ENCODE measurements at regions not wholly inside any gene's neighbourhood (a gene's known extent, or its start where the extent isn't known, plus 50 kb on each side); places are given as distances from the start of the nearest gene placed in this dataset.

- Histone ChIP-seq H3K4me2 (ENCODE audit: low read length) (no peak overlapping the region), H3K27me3 (ENCODE audit: control insufficient read depth, insufficient read depth, low read length) (no peaks in the 10 kb centered on the region), H3K9me3 (replicated peaks; ENCODE audit: low read length) (peaks cover 2% of the 10 kb centered on the region)
Observed at GRCh38 chr4:35926788-35927187, 317.5 kb downstream of the ARAP2 start.

DNA sequence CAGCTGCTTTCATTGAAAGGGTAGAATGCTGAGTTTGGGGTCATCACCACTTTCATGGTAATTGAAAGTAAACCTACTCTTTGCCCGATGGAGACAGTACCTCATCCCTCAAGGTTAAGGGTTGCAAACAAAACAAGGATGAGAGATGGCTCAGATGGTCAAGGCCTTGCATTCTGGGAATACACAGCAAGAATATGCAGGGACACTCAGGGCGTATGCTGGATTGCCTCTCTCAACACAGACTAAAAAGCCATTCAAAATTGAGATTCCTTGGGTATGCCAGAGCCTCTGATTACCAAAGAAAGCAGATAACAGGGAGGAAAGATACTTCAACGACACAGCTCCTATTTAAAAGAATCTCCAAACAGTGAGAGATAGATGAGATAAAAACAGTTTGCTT is 310.4 kb downstream of the ARAP2 start:
- Histone ChIP-seq H3K4me1 (ENCODE audit: control insufficient read depth, insufficient read depth, low read length) (no peaks in the 10 kb centered on the region), H3K36me3 (ENCODE audit: insufficient read depth, low read length) (no peaks in the 10 kb centered on the region), H3K9ac (ENCODE audit: low read depth, low read length) (no peak overlapping the region), H3K27me3 (ENCODE audit: control insufficient read depth, insufficient read depth, low read length) (no peaks in the 10 kb centered on the region), H3K4me2 (ENCODE audit: low read length) (no peak overlapping the region), H3K9me3 (replicated peaks; ENCODE audit: low read length) (no peaks in the 10 kb centered on the region), H3K4me3 (ENCODE audit: low read length) (no peak overlapping the region)

More at GRCh38 chr4:35926788-35927187, 317.5 kb downstream of the ARAP2 start:
- Histone ChIP-seq H3K4me3 (ENCODE audit: low read length) (no peak overlapping the region), H3K4me1 (ENCODE audit: control insufficient read depth, insufficient read depth, low read length) (no peaks in the 10 kb centered on the region), H3K9ac (ENCODE audit: low read depth, low read length) (no peak overlapping the region), H3K36me3 (ENCODE audit: insufficient read depth, low read length) (no peaks in the 10 kb centered on the region)

DNA sequence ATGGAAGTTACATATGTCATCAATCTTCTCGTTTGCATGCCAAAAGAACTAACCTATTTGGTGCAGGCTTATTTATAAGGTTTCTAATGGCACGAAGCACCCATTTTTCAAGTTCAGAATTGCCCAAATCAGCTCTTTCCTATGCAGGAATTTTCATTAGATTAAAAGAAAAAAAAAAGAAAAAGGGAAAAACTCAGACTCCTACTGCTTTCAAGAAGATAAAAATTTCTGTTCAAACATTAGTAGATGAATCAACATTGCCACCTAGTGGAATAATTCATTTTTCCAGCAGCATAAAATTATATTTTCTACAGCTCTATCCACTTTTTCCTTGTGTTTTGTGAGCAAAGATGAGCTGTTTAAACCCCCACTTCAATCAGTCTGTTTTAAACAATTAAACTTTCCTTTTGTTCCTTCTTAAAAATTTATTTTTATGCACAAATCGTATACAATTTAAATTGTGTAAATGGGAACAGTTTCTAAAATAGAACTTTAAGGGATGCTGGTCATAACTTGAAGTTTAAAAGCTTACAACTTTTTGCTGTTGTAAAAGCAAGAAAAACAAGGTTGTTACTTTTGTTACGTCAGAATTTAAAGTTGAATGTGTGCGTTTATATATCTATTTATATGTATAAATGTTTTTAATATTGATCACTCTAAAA is 309.9 kb downstream of the ARAP2 start:
- Histone ChIP-seq H3K4me2 (ENCODE audit: low read length) (no peak overlapping the region), H3K27me3 (ENCODE audit: control insufficient read depth, insufficient read depth, low read length) (no peaks in the 10 kb centered on the region), H3K36me3 (ENCODE audit: insufficient read depth, low read length) (no peaks in the 10 kb centered on the region), H3K9ac (ENCODE audit: low read depth, low read length) (no peak overlapping the region), H3K4me3 (ENCODE audit: low read length) (no peak overlapping the region), H3K4me1 (ENCODE audit: control insufficient read depth, insufficient read depth, low read length) (no peaks in the 10 kb centered on the region), H3K9me3 (replicated peaks; ENCODE audit: low read length) (no peaks in the 10 kb centered on the region)

DNA sequence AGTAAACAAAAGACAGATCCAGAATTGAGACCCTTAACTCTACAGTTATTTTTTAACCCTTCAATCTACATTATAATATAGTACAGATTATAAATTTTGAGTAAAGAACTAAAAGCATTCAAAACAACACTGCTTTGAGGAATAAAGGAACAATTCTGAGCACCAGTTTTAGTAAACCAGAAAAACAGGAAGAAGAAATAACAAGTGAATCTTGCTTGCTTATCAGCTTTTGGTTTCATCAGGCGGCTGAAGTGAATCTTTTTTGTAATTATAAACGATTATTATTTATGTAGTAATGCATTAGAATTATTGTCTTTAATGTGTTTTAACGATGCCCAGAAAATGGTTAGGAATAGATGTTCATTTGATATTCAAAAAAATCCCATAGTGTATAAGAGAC is 305.4 kb downstream of the ARAP2 start:
- no peaks in the 10 kb centered on the region for H3K4me1 ChIP-seq (ENCODE audit: control insufficient read depth, insufficient read depth, low read length)
- no peaks in the 10 kb centered on the region for H3K36me3 ChIP-seq (ENCODE audit: insufficient read depth, low read length)
- H3K27me3 ChIP-seq (ENCODE audit: control insufficient read depth, insufficient read depth, low read length), result no peaks in the 10 kb centered on the region
- H3K4me2 ChIP-seq (ENCODE audit: low read length), result no peak overlapping the region
- no peak overlapping the region for H3K4me3 ChIP-seq (ENCODE audit: low read length)
- no peak overlapping the region for H3K9ac ChIP-seq (ENCODE audit: low read depth, low read length)
- H3K9me3 ChIP-seq (replicated peaks; ENCODE audit: low read length), result no peaks in the 10 kb centered on the region

- peaks cover under 1% of the 10 kb centered on the region for H3K9me3 ChIP-seq (replicated peaks; ENCODE audit: low read length)
- no peak overlapping the region for H3K4me2 ChIP-seq (ENCODE audit: low read length)
- no peaks in the 10 kb centered on the region for H3K36me3 ChIP-seq (ENCODE audit: insufficient read depth, low read length)
- H3K27me3 ChIP-seq (ENCODE audit: control insufficient read depth, insufficient read depth, low read length), result no peaks in the 10 kb centered on the region
- no peak overlapping the region for H3K9ac ChIP-seq (ENCODE audit: low read depth, low read length)
- H3K4me1 ChIP-seq (ENCODE audit: control insufficient read depth, insufficient read depth, low read length), result no peaks in the 10 kb centered on the region
- no peak overlapping the region for H3K4me3 ChIP-seq (ENCODE audit: low read length)
Observed at GRCh38 chr4:35939751-35940150, 304.6 kb downstream of the ARAP2 start.

DNA sequence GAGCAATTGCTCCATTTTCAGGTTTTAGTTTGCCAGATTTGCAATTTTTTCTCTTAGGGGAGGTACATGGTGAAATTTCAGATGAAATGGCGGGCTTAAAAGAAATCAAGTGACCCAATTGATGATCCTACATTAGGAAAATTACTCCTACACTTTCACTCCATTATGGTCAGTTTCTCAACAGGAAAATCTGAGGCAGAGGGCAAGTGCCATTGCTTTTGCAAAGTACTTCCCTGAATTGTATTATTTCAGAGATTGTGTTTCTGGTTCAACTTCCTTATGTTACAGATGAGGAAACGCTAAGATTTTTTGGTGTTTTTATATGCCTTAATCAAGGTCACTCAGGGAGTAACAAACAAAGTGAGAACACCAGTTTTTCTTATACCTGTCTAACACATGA is 302.2 kb downstream of the ARAP2 start:
- peaks cover 3% of the 10 kb centered on the region for H3K9me3 ChIP-seq (replicated peaks; ENCODE audit: low read length)
- no peak overlapping the region for H3K9ac ChIP-seq (ENCODE audit: low read depth, low read length)
- no peak overlapping the region for H3K4me2 ChIP-seq (ENCODE audit: low read length)

DNA sequence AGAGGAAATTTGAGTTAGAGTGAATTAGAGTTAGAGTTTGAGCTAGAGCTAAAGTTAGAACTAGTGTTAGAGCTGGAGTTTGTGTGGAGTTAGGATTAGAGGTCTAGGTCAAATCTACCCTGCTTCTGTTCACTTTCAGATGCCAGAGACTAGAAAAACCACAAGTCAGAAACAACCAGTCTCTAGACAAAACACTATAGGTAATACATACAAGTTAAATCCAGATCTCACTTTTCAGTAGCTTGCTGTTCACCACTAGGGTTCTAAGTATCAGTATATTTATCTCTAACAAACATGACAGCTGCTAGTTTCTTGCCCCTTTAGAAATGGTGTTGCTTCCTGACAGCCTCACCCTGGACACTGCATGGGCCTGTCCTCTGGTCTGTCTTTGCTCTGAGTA is 300.7 kb downstream of the ARAP2 start:
- Histone ChIP-seq H3K4me1 (ENCODE audit: control insufficient read depth, insufficient read depth, low read length) (no peaks in the 10 kb centered on the region), H3K27me3 (ENCODE audit: control insufficient read depth, insufficient read depth, low read length) (no peaks in the 10 kb centered on the region), H3K9ac (ENCODE audit: low read depth, low read length) (no peak overlapping the region), H3K4me3 (ENCODE audit: low read length) (no peak overlapping the region), H3K4me2 (ENCODE audit: low read length) (no peak overlapping the region), H3K9me3 (replicated peaks; ENCODE audit: low read length) (peaks cover 3% of the 10 kb centered on the region), H3K36me3 (ENCODE audit: insufficient read depth, low read length) (no peaks in the 10 kb centered on the region)

More for the DNA sequence above, 302.2 kb downstream of the ARAP2 start:
- no peak overlapping the region for H3K4me3 ChIP-seq (ENCODE audit: low read length)
- no peaks in the 10 kb centered on the region for H3K4me1 ChIP-seq (ENCODE audit: control insufficient read depth, insufficient read depth, low read length)
- H3K36me3 ChIP-seq (ENCODE audit: insufficient read depth, low read length), result no peaks in the 10 kb centered on the region
- H3K27me3 ChIP-seq (ENCODE audit: control insufficient read depth, insufficient read depth, low read length), result no peaks in the 10 kb centered on the region

- Histone ChIP-seq H3K27me3 (ENCODE audit: control insufficient read depth, insufficient read depth, low read length) (no peaks in the 10 kb centered on the region), H3K4me2 (ENCODE audit: low read length) (no peak overlapping the region), H3K4me1 (ENCODE audit: control insufficient read depth, insufficient read depth, low read length) (no peaks in the 10 kb centered on the region), H3K4me3 (ENCODE audit: low read length) (no peak overlapping the region), H3K9me3 (replicated peaks; ENCODE audit: low read length) (peaks cover 6% of the 10 kb centered on the region), H3K36me3 (ENCODE audit: insufficient read depth, low read length) (no peaks in the 10 kb centered on the region), H3K9ac (ENCODE audit: low read depth, low read length) (no peak overlapping the region)
Observed at GRCh38 chr4:35948171-35948570, 296.1 kb downstream of the ARAP2 start.

GRCh38 chr4:35950442-35950841 is 293.9 kb downstream of the ARAP2 start:
- Histone ChIP-seq H3K36me3 (ENCODE audit: insufficient read depth, low read length) (no peaks in the 10 kb centered on the region), H3K4me2 (ENCODE audit: low read length) (no peak overlapping the region), H3K9ac (ENCODE audit: low read depth, low read length) (no peak overlapping the region), H3K9me3 (replicated peaks; ENCODE audit: low read length) (peaks cover 3% of the 10 kb centered on the region), H3K4me3 (ENCODE audit: low read length) (no peak overlapping the region), H3K4me1 (ENCODE audit: control insufficient read depth, insufficient read depth, low read length) (no peaks in the 10 kb centered on the region), H3K27me3 (ENCODE audit: control insufficient read depth, insufficient read depth, low read length) (no peaks in the 10 kb centered on the region)

DNA sequence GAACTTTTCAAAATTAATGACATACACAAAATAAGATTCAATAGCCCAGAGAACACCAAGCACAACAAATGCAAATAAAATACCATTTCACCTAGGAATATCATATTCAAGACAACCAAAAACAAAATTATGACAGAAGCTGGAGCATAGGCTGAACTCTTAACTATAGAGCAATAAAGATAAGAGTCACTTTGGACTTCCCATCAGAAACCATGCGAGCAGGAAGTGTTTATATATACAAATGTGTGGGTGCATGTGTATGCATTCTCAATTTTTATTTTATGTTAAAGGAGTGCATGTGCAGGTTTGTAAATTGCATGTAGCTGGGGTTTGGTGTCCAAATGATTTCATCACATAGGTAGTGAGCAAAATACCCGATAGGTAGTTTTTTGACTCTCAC is 291.6 kb downstream of the ARAP2 start:
- no peak overlapping the region for H3K9ac ChIP-seq (ENCODE audit: low read depth, low read length)
- H3K9me3 ChIP-seq (replicated peaks; ENCODE audit: low read length), result peaks cover 3% of the 10 kb centered on the region
- no peak overlapping the region for H3K4me3 ChIP-seq (ENCODE audit: low read length)

GRCh38 chr4:35963383-35963782 is 280.9 kb downstream of the ARAP2 start:
- Histone ChIP-seq H3K4me2 (ENCODE audit: low read length) (no peak overlapping the region), H3K9ac (ENCODE audit: low read depth, low read length) (no peak overlapping the region), H3K36me3 (ENCODE audit: insufficient read depth, low read length) (no peaks in the 10 kb centered on the region), H3K4me1 (ENCODE audit: control insufficient read depth, insufficient read depth, low read length) (no peaks in the 10 kb centered on the region), H3K4me3 (ENCODE audit: low read length) (no peak overlapping the region), H3K27me3 (ENCODE audit: control insufficient read depth, insufficient read depth, low read length) (no peaks in the 10 kb centered on the region), H3K9me3 (replicated peaks; ENCODE audit: low read length) (no peaks in the 10 kb centered on the region)

More for the DNA sequence above, 291.6 kb downstream of the ARAP2 start:
- H3K4me2 ChIP-seq (ENCODE audit: low read length), result no peak overlapping the region
- no peaks in the 10 kb centered on the region for H3K27me3 ChIP-seq (ENCODE audit: control insufficient read depth, insufficient read depth, low read length)
- no peaks in the 10 kb centered on the region for H3K4me1 ChIP-seq (ENCODE audit: control insufficient read depth, insufficient read depth, low read length)
- no peaks in the 10 kb centered on the region for H3K36me3 ChIP-seq (ENCODE audit: insufficient read depth, low read length)

DNA sequence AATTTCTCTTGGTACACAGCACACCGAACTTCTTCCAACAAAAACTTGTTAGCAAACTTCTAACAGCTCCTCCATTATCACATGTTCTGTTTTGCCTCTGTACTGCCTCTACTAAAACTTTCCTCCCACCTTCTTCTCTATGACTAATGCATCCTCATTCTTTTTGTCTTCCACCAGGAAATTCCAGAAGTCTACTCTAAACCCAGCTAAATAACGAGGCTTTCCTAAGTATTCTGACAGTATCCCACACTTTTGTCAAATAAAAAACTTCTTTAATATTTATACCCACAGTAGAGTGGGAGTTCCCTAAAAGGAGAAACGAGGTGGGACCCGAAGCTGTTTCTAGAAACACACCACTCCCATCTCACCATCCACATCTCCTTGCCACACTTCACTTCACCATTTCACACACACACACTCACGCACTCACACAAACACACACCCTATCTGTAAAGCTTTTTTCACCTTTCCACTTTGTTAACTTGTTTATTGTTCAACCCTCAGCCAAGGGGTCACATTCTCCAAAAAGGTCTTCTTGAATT is 280.3 kb downstream of the ARAP2 start:
- H3K27me3 ChIP-seq (ENCODE audit: control insufficient read depth, insufficient read depth, low read length), result no peaks in the 10 kb centered on the region
- no peak overlapping the region for H3K4me2 ChIP-seq (ENCODE audit: low read length)
- no peak overlapping the region for H3K9ac ChIP-seq (ENCODE audit: low read depth, low read length)
- no peak overlapping the region for H3K4me3 ChIP-seq (ENCODE audit: low read length)
- H3K9me3 ChIP-seq (replicated peaks; ENCODE audit: low read length), result no peaks in the 10 kb centered on the region
- no peaks in the 10 kb centered on the region for H3K4me1 ChIP-seq (ENCODE audit: control insufficient read depth, insufficient read depth, low read length)
- H3K36me3 ChIP-seq (ENCODE audit: insufficient read depth, low read length), result no peaks in the 10 kb centered on the region
